Activated CD4-positive, alpha-beta T cell treated with anti-CD3 and anti-CD28 coated beads, Interleukin-2, amount 50 U/mL, for 1 hour (primary cell): ENCODE measurements at regions not wholly inside any gene's neighbourhood (a gene's known extent, or its start where the extent isn't known, plus 50 kb on each side); places are given as distances from the start of the nearest gene placed in this dataset.

ENCODE experiments used
- DNase-seq: peaks from one replicate; pipeline ENCODE4 v3.0.0-alpha.2; 2020

- DNase-seq = no peak
Observed at GRCh38 chr4:123545667-123546572, 149.3 kb downstream of the SPRY1 start.

GRCh38 chr4:123546573-123547060 lies 150.0 kb downstream of the SPRY1 start:
- DNase-seq = no peak

GRCh38 chr4:123547216-123548165 lies 150.9 kb downstream of the SPRY1 start:
- no peak for DNase-seq

- DNase-seq = no peak
Observed at GRCh38 chr4:123553279-123553678, 156.7 kb downstream of the SPRY1 start.

GRCh38 chr4:123553733-123554637 lies 157.4 kb downstream of the SPRY1 start:
- no peak for DNase-seq

GRCh38 chr4:123554801-123555232 lies 158.2 kb downstream of the SPRY1 start:
- no peak for DNase-seq

- DNase-seq = no peak
Observed at GRCh38 chr4:123555233-123555806, 158.7 kb downstream of the SPRY1 start.

- no peak for DNase-seq
Observed at GRCh38 chr4:123555807-123556273, 159.2 kb downstream of the SPRY1 start.

- no peak for DNase-seq
Observed at GRCh38 chr4:123556526-123556925, 159.9 kb downstream of the SPRY1 start.

- no peak for DNase-seq
Observed at GRCh38 chr4:123557857-123558536, 161.4 kb downstream of the SPRY1 start.

GRCh38 chr4:123558865-123559264 lies 162.3 kb downstream of the SPRY1 start:
- no peak for DNase-seq

GRCh38 chr4:123559955-123560871 lies 163.6 kb downstream of the SPRY1 start:
- no peak for DNase-seq

GRCh38 chr4:123561525-123561924 lies 164.9 kb downstream of the SPRY1 start:
- no peak for DNase-seq

- DNase-seq = no peak
Observed at GRCh38 chr4:123562994-123563750, 166.6 kb downstream of the SPRY1 start.

GRCh38 chr4:123564758-123565346 lies 168.3 kb downstream of the SPRY1 start:
- peak; percentile 16 for DNase-seq

- no peak for DNase-seq
Observed at GRCh38 chr4:123568936-123569335, 172.3 kb downstream of the SPRY1 start.

GRCh38 chr4:123569541-123569940 lies 172.9 kb downstream of the SPRY1 start:
- DNase-seq = no peak

GRCh38 chr4:123573866-123574508 lies 177.4 kb downstream of the SPRY1 start:
- DNase-seq = no peak
